SK-N-SH (cell line): ENCODE measurements at regions not wholly inside any gene's neighbourhood (a gene's known extent, or its start where the extent isn't known, plus 50 kb on each side); places are given as distances from the start of the nearest gene placed in this dataset.

Experiments used
- NFIC ChIP-seq: IDR thresholded peaks from 2 replicates; pipeline ENCODE4 v1.4.0; 2012; ENCODE audit warnings: borderline replicate concordance
- TF ChIP-seq, protein P1 (sequence below): fragments of 200-600 bp; sonication (generic); IDR thresholded peaks from 2 replicates; pipeline ENCODE4 v1.6.1; 2017; ENCODE audit warnings: antibody characterized with exemption, mild to moderate bottlenecking, moderate library complexity

DNA sequence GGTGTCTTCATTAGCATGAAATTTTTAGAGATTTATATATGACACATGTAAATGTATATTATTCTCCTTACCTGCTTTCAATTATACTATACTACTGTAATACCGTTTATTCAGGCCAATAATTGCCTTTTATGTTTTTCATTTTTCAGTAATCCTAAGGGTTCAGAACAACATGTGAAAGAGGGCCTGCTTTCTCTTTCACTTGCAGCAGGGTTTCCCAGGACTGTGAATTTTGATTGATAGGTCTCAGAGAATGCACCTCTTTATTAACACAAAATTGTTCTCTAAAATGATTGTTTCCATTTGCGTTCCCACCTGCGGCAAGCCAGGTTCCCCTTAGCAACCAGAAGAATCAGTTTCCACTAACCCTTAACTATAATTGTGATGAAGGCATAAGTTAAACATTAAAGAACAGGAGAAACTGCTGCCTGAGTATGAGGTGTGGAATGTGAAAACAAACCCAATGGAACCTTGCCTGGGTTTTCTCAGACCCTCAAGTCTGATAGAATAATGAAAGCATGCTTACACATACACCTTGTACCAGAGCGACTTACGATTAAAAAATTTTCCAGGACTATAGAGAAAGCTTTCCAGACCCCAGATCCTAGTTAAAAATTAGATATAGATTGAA is 1591.2 kb upstream of the LRRTM1 start:
- TF ChIP-seq, protein P1, sequence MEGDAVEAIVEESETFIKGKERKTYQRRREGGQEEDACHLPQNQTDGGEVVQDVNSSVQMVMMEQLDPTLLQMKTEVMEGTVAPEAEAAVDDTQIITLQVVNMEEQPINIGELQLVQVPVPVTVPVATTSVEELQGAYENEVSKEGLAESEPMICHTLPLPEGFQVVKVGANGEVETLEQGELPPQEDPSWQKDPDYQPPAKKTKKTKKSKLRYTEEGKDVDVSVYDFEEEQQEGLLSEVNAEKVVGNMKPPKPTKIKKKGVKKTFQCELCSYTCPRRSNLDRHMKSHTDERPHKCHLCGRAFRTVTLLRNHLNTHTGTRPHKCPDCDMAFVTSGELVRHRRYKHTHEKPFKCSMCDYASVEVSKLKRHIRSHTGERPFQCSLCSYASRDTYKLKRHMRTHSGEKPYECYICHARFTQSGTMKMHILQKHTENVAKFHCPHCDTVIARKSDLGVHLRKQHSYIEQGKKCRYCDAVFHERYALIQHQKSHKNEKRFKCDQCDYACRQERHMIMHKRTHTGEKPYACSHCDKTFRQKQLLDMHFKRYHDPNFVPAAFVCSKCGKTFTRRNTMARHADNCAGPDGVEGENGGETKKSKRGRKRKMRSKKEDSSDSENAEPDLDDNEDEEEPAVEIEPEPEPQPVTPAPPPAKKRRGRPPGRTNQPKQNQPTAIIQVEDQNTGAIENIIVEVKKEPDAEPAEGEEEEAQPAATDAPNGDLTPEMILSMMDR, result no peak
- no peak for TF ChIP-seq NFIC
